GM23338 (cell line): ENCODE measurements at regions not wholly inside any gene's neighbourhood (a gene's known extent, or its start where the extent isn't known, plus 50 kb on each side); places are given as distances from the start of the nearest gene placed in this dataset.
A peak's percentile ranks its signal among the peaks of the same experiment; 100 is the strongest.

Experiments used
- ATAC-seq: fragments of 200-7000 bp; cut with Tn5 transposase; 3 replicates; pipeline ENCODE4 v1.9.1; 2020
- DNase-seq: peaks from one replicate; pipeline ENCODE4 v3.0.0-alpha.2; 2015; ENCODE audit warnings: low spot score
- H2AFZ ChIP-seq: fragments of 200-600 bp; sonication (generic); 2 replicates; pipeline ENCODE4 v1.8.0; 2016; ENCODE audit warnings: antibody characterized with exemption, mild to moderate bottlenecking, moderate library complexity
- H3F3A ChIP-seq: fragments of 200-600 bp; sonication (generic); replicated peaks from 2 replicates; pipeline ENCODE4 v1.8.0; 2017; ENCODE audit warnings: antibody characterized with exemption, mixed run types, low read depth
- H3K27ac ChIP-seq: fragments of 200-600 bp; sonication (generic); 2 replicates; pipeline ENCODE4 v1.6.1; 2016; ENCODE audit warnings: low read depth
- H3K27me3 ChIP-seq: fragments of 200-600 bp; sonication (generic); 2 replicates; pipeline ENCODE4 v1.8.0; 2016; ENCODE audit warnings: mild to moderate bottlenecking, mixed run types, moderate library complexity; ENCODE audit not compliant: insufficient read depth
- H3K36me3 ChIP-seq: fragments of 200-600 bp; sonication (generic); 2 replicates; pipeline ENCODE4 v1.8.0; 2016; ENCODE audit warnings: mild to moderate bottlenecking; ENCODE audit not compliant: insufficient read depth
- H3K4me1 ChIP-seq: fragments of 200-600 bp; sonication (generic); 2 replicates; pipeline ENCODE4 v1.8.0; 2016; ENCODE audit warnings: mild to moderate bottlenecking, moderate library complexity; ENCODE audit not compliant: insufficient read depth
- H3K4me2 ChIP-seq: fragments of 200-600 bp; sonication (generic); 2 replicates; pipeline ENCODE4 v1.7.1; 2017; ENCODE audit warnings: mixed run types
- H3K4me3 ChIP-seq: fragments of 200-600 bp; sonication (generic); 2 replicates; pipeline ENCODE4 v1.6.1; 2016; ENCODE audit warnings: mixed run types
- H3K79me2 ChIP-seq: fragments of 200-600 bp; sonication (generic); replicated peaks from 2 replicates; pipeline ENCODE4 v1.8.0; 2017; ENCODE audit warnings: mild to moderate bottlenecking; ENCODE audit not compliant: insufficient read depth
- H3K9me2 ChIP-seq: fragments of 200-600 bp; sonication (generic); 2 replicates; pipeline ENCODE4 v1.8.0; 2017; ENCODE audit not compliant: insufficient read depth
- H4K20me1 ChIP-seq: fragments of 200-600 bp; sonication (generic); replicated peaks from 2 replicates; pipeline ENCODE4 v1.8.0; 2017; ENCODE audit warnings: mild to moderate bottlenecking; ENCODE audit not compliant: insufficient read depth
- H3K27ac Mint-ChIP-seq: 2 replicates; pipeline ENCODE4 v1.8.0; 2020; ENCODE audit warnings: inconsistent platforms, mild to moderate bottlenecking, moderate library complexity, mixed read lengths
- H3K27me3 Mint-ChIP-seq: 3 replicates; pipeline ENCODE4 v1.8.0; 2022; ENCODE audit warnings: low read depth, mild to moderate bottlenecking, moderate library complexity, mixed read lengths, inconsistent platforms; ENCODE audit not compliant: insufficient read depth, poor library complexity
- H3K36me3 Mint-ChIP-seq: 3 replicates; pipeline ENCODE4 v1.8.0; 2021; ENCODE audit warnings: low read depth, mild to moderate bottlenecking, inconsistent platforms, moderate library complexity, mixed read lengths
- H3K4me1 Mint-ChIP-seq: 3 replicates; pipeline ENCODE4 v1.8.0; 2020; ENCODE audit warnings: mild to moderate bottlenecking, inconsistent platforms, mixed read lengths
- H3K4me3 Mint-ChIP-seq: 3 replicates; pipeline ENCODE4 v1.8.0; 2021; ENCODE audit warnings: moderate library complexity, mild to moderate bottlenecking, inconsistent platforms, mixed read lengths
- H3K9me3 Mint-ChIP-seq: 3 replicates; pipeline ENCODE4 v1.8.0; 2020; ENCODE audit warnings: moderate library complexity, mild to moderate bottlenecking, inconsistent platforms, mixed read lengths
- NANOG ChIP-seq: IDR thresholded peaks from 2 replicates; pipeline ENCODE4 v1.6.1; 2016; ENCODE audit warnings: antibody characterized with exemption, borderline replicate concordance
- ZNF331 ChIP-seq: fragments of 250-450 bp; sonication (Bioruptor Pico); IDR thresholded peaks from 2 replicates; pipeline ENCODE4 v1.5.0; 2020; ENCODE audit warnings: low read depth, mild to moderate bottlenecking, moderate library complexity
- TF ChIP-seq, protein P1 (sequence below): fragments of 250-450 bp; sonication (Bioruptor Pico); IDR thresholded peaks from 2 replicates; pipeline ENCODE4 v1.5.0; 2020; ENCODE audit warnings: mild to moderate bottlenecking, moderate library complexity
- TF ChIP-seq, protein P2 (sequence below), 2 experiments: fragments of 200-600 bp in 1 of 2; sonication (generic) in 1 of 2; conservative IDR thresholded peaks; 2 replicates each; pipeline versions ENCODE4 v1.5.1 to v1.6.1; 2016 to 2017; ENCODE audit warnings: antibody characterized with exemption in 2 of 2, low read depth in 2 of 2, mild to moderate bottlenecking in 2 of 2, moderate library complexity in 1 of 2

DNA sequence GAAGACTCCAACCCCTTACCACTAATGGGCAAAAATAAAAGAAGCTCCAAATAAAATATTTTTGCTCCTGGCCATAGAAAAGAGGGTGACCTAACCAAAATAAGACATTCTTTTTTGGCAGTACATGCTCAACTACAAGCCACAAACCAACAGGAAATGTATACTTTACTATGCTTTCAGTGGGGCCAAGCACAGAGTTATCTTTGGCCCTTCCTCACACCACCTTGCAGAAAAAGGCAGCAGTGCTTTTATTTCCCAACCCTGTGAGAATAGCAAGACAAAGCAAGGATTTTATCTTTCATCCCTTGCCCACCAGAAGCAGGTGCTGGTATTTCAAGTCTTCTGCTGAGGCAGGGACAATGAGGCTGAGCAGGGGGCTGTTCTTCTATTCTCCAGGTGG, 1493.1 kb downstream of the CDH11 start:
- peak; percentile 51 for ATAC-seq

More for the DNA sequence above, 1493.1 kb downstream of the CDH11 start:
- no peaks in the 10 kb centered on the region for H3K79me2 ChIP-seq
- Mint-ChIP-seq H3K27me3 (no peaks in the 10 kb centered on the region), H3K27ac (no peak overlapping the region), H3K9me3 (peaks cover 12% of the 10 kb centered on the region), H3K4me3 (no peak overlapping the region), H3K4me1 (peaks cover 12% of the 10 kb centered on the region), H3K36me3 (peaks cover 9% of the 10 kb centered on the region; the same call in 2 of the 3 replicates)
- H3F3A ChIP-seq: no peaks in the 10 kb centered on the region
- no peaks in the 10 kb centered on the region for H3K27me3 ChIP-seq
- no peaks in the 10 kb centered on the region for H4K20me1 ChIP-seq
- peak overlapping the region; percentile 16; the same call in 1 of the 2 replicates for H2AFZ ChIP-seq
- no peaks in the 10 kb centered on the region for H3K9me2 ChIP-seq
- no peaks in the 10 kb centered on the region for H3K36me3 ChIP-seq
- H3K4me1 ChIP-seq: peaks cover 7% of the 10 kb centered on the region
- no peak overlapping the region for H3K4me3 ChIP-seq
- TF ChIP-seq, protein P1, sequence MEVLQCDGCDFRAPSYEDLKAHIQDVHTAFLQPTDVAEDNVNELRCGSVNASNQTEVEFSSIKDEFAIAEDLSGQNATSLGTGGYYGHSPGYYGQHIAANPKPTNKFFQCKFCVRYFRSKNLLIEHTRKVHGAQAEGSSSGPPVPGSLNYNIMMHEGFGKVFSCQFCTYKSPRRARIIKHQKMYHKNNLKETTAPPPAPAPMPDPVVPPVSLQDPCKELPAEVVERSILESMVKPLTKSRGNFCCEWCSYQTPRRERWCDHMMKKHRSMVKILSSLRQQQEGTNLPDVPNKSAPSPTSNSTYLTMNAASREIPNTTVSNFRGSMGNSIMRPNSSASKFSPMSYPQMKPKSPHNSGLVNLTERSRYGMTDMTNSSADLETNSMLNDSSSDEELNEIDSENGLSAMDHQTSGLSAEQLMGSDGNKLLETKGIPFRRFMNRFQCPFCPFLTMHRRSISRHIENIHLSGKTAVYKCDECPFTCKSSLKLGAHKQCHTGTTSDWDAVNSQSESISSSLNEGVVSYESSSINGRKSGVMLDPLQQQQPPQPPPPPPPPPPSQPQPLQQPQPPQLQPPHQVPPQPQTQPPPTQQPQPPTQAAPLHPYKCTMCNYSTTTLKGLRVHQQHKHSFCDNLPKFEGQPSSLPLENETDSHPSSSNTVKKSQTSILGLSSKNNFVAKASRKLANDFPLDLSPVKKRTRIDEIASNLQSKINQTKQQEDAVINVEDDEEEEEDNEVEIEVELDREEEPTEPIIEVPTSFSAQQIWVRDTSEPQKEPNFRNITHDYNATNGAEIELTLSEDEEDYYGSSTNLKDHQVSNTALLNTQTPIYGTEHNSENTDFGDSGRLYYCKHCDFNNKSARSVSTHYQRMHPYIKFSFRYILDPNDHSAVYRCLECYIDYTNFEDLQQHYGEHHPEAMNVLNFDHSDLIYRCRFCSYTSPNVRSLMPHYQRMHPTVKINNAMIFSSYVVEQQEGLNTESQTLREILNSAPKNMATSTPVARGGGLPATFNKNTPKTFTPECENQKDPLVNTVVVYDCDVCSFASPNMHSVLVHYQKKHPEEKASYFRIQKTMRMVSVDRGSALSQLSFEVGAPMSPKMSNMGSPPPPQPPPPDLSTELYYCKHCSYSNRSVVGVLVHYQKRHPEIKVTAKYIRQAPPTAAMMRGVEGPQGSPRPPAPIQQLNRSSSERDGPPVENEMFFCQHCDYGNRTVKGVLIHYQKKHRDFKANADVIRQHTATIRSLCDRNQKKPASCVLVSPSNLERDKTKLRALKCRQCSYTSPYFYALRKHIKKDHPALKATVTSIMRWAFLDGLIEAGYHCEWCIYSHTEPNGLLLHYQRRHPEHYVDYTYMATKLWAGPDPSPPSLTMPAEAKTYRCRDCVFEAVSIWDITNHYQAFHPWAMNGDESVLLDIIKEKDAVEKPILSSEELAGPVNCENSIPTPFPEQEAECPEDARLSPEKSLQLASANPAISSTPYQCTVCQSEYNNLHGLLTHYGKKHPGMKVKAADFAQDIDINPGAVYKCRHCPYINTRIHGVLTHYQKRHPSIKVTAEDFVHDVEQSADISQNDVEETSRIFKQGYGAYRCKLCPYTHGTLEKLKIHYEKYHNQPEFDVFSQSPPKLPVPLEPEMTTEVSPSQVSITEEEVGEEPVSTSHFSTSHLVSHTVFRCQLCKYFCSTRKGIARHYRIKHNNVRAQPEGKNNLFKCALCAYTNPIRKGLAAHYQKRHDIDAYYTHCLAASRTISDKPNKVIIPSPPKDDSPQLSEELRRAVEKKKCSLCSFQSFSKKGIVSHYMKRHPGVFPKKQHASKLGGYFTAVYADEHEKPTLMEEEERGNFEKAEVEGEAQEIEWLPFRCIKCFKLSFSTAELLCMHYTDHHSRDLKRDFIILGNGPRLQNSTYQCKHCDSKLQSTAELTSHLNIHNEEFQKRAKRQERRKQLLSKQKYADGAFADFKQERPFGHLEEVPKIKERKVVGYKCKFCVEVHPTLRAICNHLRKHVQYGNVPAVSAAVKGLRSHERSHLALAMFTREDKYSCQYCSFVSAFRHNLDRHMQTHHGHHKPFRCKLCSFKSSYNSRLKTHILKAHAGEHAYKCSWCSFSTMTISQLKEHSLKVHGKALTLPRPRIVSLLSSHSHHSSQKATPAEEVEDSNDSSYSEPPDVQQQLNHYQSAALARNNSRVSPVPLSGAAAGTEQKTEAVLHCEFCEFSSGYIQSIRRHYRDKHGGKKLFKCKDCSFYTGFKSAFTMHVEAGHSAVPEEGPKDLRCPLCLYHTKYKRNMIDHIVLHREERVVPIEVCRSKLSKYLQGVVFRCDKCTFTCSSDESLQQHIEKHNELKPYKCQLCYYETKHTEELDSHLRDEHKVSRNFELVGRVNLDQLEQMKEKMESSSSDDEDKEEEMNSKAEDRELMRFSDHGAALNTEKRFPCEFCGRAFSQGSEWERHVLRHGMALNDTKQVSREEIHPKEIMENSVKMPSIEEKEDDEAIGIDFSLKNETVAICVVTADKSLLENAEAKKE (CRISPR knock-in tag): 0 out of 2 replicates have a peak, but pooled peaks have one; percentile 58
- TF ChIP-seq, protein P2, sequence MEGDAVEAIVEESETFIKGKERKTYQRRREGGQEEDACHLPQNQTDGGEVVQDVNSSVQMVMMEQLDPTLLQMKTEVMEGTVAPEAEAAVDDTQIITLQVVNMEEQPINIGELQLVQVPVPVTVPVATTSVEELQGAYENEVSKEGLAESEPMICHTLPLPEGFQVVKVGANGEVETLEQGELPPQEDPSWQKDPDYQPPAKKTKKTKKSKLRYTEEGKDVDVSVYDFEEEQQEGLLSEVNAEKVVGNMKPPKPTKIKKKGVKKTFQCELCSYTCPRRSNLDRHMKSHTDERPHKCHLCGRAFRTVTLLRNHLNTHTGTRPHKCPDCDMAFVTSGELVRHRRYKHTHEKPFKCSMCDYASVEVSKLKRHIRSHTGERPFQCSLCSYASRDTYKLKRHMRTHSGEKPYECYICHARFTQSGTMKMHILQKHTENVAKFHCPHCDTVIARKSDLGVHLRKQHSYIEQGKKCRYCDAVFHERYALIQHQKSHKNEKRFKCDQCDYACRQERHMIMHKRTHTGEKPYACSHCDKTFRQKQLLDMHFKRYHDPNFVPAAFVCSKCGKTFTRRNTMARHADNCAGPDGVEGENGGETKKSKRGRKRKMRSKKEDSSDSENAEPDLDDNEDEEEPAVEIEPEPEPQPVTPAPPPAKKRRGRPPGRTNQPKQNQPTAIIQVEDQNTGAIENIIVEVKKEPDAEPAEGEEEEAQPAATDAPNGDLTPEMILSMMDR (conservative IDR thresholded peaks at IDR 0.05; ENCODE audit: low read depth in 2 of 2): no peak
- no peak for TF ChIP-seq NANOG
- no peak for TF ChIP-seq ZNF331 (CRISPR knock-in tag)
- DNase-seq: peak; percentile 4
- no peak overlapping the region for H3K4me2 ChIP-seq
- no peak overlapping the region for H3K27ac ChIP-seq
